ENCODE measurements at regions not wholly inside any gene's neighbourhood (a gene's known extent, or its start where the extent isn't known, plus 50 kb on each side); places are given as distances from the start of the nearest gene placed in this dataset.

GRCh38 chr13:50438351-50438750 is 405.1 kb downstream of the DLEU7 start:
- Histone ChIP-seq H3K36me3 (no peaks in the 10 kb centered on the region), H3K4me1 (no peaks in the 10 kb centered on the region), H3K4me3 (no peak overlapping the region), H3K27me3 (no peaks in the 10 kb centered on the region), H3K9me3 (no peaks in the 10 kb centered on the region), H3K27ac (no peak overlapping the region)
- TF ChIP-seq CTCF (IDR thresholded peaks at IDR 0.05), result no peak
- DNase-seq (ENCODE audit: low spot score in 2 of 2), result no peak
- intact Hi-C loops (cut with DNase I), result no loop called here

- TF ChIP-seq CTCF (IDR thresholded peaks at IDR 0.05), result no peak
- Histone ChIP-seq H3K36me3 (no peaks in the 10 kb centered on the region), H3K9me3 (no peaks in the 10 kb centered on the region), H3K27me3 (no peaks in the 10 kb centered on the region), H3K4me3 (no peak overlapping the region), H3K4me1 (no peaks in the 10 kb centered on the region), H3K27ac (no peak overlapping the region)
- intact Hi-C loops (cut with DNase I), result no loop called here
- DNase-seq (ENCODE audit: low spot score in 2 of 2), result no peak
Measured at GRCh38 chr13:50441130-50441529, 402.4 kb downstream of the DLEU7 start.

GRCh38 chr13:50444726-50445125 is 398.8 kb downstream of the DLEU7 start:
- Histone ChIP-seq H3K36me3 (no peaks in the 10 kb centered on the region), H3K4me3 (no peak overlapping the region), H3K27me3 (no peaks in the 10 kb centered on the region), H3K9me3 (no peaks in the 10 kb centered on the region), H3K4me1 (no peaks in the 10 kb centered on the region), H3K27ac (no peak overlapping the region)
- intact Hi-C loops (cut with DNase I), result no loop called here
- no peak for DNase-seq (ENCODE audit: low spot score in 2 of 2)
- no peak for TF ChIP-seq CTCF (IDR thresholded peaks at IDR 0.05)

- H3K36me3 ChIP-seq, result no peaks in the 10 kb centered on the region
- no peak for DNase-seq (ENCODE audit: low spot score in 2 of 2)
- H3K9me3 ChIP-seq, result no peaks in the 10 kb centered on the region
- intact Hi-C loops (cut with DNase I), result no loop called here
- no peak for TF ChIP-seq CTCF (IDR thresholded peaks at IDR 0.05)
- no peaks in the 10 kb centered on the region for H3K27me3 ChIP-seq
- no peaks in the 10 kb centered on the region for H3K4me1 ChIP-seq
- no peak overlapping the region for H3K4me3 ChIP-seq
- H3K27ac ChIP-seq, result no peak overlapping the region
Measured at GRCh38 chr13:50446611-50447010, 396.9 kb downstream of the DLEU7 start.

- no peak overlapping the region for H3K27ac ChIP-seq
- intact Hi-C loops (cut with DNase I), result no loop called here
- TF ChIP-seq CTCF (IDR thresholded peaks at IDR 0.05), result no peak
- H3K27me3 ChIP-seq, result no peaks in the 10 kb centered on the region
- H3K9me3 ChIP-seq, result no peaks in the 10 kb centered on the region
- no peak for DNase-seq (ENCODE audit: low spot score in 2 of 2)
- no peaks in the 10 kb centered on the region for H3K36me3 ChIP-seq
- peaks cover 2 to 6% of the 10 kb centered on the region in 2 donors for H3K4me1 ChIP-seq
- H3K4me3 ChIP-seq, result no peak overlapping the region
Measured at GRCh38 chr13:50448535-50448998, 394.9 kb downstream of the DLEU7 start.

GRCh38 chr13:50449465-50449864 is 394.0 kb downstream of the DLEU7 start:
- Histone ChIP-seq H3K4me1 (peaks cover 5 to 11% of the 10 kb centered on the region in 2 donors), H3K4me3 (no peak overlapping the region), H3K27ac (no peak overlapping the region), H3K36me3 (no peaks in the 10 kb centered on the region), H3K27me3 (no peaks in the 10 kb centered on the region), H3K9me3 (no peaks in the 10 kb centered on the region)
- no peak for TF ChIP-seq CTCF (IDR thresholded peaks at IDR 0.05)
- no peak for DNase-seq (ENCODE audit: low spot score in 2 of 2)
- intact Hi-C loops (cut with DNase I), result no loop called here
